ENCODE measurements at regions not wholly inside any gene's neighbourhood (a gene's known extent, or its start where the extent isn't known, plus 50 kb on each side); places are given as distances from the start of the nearest gene placed in this dataset.

GRCh38 chr3:193938613-193939012 is 197.3 kb upstream of the HES1 start:
- DNase-seq: no peak

DNA sequence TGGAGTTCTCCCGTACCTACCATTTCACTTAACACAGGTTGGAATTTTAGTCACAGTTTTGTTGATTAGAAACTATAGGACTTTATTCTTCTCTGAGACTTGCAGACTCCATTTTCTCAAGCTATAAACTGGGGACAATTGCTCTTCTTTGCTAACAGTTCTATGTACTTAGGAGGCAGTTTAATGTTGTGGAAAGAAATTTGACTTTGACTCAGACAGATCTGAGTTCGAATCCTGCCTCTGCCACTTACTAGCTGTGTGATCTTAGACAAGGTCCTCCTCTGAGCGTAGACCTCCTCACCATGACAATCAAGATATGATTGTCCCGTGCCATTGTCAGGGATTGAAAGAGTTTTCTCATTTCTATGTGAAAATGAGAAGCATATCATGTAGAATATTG is 196.4 kb upstream of the HES1 start:
- DNase-seq: no peak

DNA sequence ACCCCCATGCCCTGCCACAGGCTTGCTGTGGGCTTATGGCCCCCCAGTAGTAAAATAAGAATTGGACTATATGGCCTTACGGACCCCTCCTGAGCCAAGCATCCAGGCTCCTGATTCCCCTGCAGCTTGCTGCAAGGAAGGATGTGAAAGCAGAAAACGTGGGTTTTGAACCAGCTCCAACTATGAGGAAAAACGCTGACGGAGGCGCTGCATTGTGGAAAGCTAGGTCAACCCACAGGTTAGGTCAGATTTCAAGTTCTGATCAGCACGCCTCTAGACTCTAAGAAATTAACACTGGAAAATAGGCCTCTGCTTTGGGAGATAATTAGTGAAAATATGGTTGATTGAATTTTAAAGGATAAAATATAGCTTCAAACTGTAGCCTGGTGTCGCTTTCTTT is 195.4 kb upstream of the HES1 start:
- no peak for DNase-seq

DNA sequence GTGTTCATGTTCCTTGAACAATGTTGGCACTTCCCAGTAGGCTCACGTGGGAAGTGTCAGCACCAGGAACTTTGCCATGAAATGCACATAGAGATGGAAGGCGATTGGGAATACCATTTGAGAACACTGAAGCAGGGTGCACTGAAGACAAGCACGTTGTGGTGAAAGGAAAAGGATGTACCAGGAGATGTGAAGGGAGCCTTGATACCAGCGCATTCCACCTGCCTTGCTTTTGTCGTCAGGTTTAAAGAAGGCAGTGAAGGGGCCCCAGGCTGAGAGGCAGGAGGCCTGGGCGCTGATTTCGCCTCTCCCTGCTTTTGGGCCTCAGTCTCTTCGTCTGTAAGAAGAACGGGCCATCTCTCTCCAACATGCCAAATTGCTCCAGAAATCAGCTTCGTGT is 194.5 kb upstream of the HES1 start:
- no peak for DNase-seq

DNA sequence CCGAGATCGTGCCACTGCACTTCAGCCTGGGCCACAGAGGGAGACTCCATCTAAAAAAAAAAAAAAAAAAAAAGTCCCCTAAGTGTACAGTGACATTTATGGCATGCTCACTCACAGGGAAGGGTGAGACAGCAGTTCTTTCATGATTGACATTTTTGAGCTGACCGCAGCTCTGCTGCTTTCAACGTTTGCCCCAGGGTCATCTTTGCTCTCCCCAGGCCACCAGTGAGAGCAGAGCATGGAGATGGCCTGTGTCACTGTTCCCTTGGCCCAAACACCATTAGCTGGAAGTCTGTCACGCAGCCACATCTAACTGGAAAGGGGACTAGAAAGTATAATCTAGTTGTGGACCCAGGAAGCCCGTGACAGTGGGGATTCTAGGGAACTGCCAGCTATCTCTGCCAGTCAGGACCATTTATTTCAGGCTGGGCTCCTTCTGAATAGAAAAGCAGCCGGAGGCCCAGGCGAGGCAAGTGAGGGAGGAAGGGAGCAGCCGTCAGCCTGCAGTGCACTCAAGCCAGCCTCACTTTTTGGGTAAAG is 193.4 kb upstream of the HES1 start:
- DNase-seq: peak; percentile 18

DNA sequence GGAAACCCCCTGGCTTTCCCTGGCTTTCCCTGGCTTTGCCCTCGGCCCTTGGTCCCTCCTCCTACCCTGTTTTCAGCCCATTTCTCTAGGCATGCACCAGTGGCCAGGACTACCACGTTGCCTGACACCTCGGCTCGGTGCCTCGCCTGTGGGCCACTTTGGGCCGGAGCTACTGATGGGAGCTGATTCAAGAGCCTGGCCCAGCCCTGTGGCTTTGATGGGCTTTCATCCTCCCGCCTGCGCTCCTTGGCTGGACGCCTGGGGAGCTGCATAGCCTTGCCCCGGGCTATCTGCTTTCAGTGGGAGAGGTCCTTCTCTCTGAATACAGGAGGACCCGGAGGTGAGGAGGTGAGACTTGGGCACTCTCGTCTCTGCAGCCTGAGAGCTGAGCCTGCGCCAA is 192.7 kb upstream of the HES1 start:
- no peak for DNase-seq

GRCh38 chr3:193943851-193944517 is 192.0 kb upstream of the HES1 start:
- no peak for DNase-seq

GRCh38 chr3:193944518-193944884 is 191.4 kb upstream of the HES1 start:
- no peak for DNase-seq

GRCh38 chr3:193945143-193945542 is 190.8 kb upstream of the HES1 start:
- no peak for DNase-seq

GRCh38 chr3:193946945-193947344 is 189.0 kb upstream of the HES1 start:
- DNase-seq: no peak

DNA sequence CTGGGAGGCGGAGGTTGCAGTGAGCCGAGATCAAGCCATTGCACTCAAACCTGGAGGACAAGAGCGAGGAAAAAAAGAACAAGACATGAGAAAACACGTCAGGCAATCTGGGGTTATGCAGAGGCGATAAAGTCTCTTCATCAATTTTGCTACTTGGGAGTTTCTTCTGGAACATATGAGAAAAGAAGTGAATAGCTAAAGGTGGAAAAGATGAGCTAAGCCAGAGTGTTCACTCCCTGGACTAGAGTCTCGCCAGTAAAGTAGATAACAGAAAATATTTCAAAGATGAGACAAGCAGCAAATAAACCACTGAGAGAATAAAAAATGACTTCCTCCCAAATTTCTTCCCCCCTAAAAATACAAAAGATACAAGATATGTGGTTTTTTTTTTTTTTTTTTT is 188.4 kb upstream of the HES1 start:
- no peak for DNase-seq

DNA sequence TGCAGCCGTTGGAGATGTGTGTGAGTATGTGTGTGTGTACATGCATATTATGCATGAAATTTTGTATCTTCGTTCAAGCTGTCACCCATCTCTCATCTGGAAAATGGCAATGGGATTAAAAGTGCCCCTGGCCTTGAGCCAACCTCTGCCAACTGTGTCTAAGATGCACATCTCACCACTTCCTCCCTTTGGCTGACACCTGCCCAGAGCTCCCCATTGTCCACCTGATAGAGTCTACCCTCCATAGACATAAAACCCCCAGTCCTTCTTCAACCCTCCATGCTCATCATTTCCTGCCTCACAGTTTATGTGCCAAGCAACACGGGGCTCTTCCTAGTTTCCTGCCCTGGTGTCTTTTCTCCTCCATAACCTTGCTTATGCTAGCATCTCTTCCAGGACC is 187.5 kb upstream of the HES1 start:
- DNase-seq: peak; percentile 16

GRCh38 chr3:193951859-193952258 is 184.1 kb upstream of the HES1 start:
- no peak for DNase-seq

DNA sequence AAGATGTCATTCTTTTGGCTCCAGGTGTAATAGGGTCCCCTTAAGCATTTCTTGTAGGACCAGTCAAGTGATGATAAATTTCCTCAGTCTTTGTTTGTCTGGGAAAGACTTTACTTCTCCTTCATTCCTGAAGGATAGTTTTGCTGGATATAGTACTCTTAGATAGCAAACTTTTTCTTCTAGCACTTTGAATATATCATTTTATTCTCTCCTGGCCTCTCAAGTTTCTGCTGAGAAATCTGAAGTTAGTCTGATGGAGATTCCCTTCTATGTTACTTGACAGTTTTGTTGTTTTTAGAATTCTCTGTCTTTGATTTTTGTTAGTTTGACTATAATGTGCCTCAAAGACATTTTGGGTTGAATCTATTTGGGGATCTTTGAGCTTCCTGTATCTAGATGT is 181.2 kb upstream of the HES1 start:
- no peak for DNase-seq

GRCh38 chr3:193955719-193956118 is 180.2 kb upstream of the HES1 start:
- DNase-seq: no peak

DNA sequence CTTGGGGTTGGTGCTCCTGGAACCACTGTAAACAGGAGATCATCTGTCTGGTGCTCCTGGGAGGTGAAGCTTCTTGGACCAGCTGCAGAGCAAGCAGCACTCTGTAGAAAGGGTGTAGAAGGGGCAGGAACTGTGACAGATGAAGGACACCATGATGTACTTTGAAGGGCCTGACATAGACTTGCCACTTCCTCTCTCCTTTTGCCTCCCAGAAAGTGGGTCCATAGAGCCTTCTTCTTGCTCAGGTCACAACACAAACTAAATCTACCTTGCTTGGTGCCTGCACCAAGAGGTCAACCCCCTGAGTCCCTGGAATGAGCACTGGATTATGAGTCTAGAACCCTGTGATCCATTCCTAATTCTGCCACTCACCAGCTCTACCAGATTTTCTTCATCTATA is 176.1 kb upstream of the HES1 start:
- DNase-seq: no peak

DNA sequence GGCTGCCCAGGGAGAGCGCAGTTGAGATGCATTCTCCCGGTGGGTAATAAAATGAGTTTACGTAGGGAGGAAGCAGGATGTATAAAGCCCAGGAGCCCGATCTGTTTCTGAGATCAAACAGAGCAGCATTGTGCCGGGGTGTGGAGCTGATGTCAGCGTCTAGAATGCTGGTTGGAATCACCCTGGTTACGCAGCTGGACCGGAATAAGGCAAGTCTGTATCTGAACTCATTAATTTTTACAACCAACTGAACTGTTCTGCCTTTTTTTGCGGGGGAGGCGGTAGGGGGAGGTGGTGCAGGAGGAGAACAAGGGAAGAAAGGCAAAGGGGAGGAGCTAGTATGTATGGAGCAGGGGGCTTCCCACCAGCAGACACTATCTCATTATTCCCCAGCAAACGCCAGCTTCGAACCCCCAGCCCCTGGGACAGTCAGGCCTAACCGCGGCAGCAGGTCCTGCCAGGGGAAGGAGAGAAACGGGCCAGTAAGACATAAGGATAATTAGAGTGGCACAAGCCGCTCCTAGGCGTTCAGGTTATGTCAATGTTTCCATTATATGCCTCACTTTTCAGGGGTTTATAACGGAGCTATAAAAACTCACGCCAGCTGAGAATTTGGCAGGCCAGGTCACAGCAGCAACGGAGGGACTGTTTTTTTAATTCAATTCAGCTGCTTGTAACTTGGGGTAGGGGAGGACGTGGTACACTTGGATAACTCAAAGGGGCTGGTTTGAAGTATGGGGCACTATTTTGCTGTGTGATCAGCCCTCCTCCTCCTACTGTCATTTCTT is 175.3 kb upstream of the HES1 start:
- DNase-seq: no peak

DNA sequence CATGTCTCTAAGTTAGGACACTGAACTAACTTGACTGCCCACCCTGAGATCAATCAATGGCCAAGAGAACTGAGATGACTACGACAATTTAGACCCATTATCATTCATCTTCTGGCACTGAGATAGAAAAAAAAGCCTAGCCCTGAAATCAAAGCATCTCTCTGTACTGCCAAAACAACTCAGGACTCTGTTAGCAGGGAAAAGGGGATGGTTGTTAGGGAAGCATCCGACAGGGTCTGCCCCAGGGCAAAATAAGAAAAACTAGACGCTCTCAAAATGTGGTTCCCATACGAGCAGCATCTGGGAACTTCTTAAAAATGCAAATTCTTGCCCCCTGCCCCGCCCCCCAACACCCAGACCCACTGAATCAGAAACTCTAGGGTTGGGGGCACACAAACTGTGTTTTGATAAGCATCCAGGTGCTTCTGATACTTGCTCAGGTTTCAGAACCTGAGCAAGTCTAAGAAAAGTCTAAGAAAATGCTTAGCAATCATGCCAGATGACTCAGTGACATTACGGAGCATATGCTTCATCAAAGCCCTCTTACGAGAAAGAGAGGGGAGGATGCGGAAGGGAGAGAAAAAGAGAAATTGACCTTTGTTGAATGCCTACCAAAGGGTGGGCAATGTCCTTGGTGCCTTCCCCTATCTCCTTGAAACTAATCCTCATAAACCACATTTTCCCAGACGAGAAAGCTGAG is 172.8 kb upstream of the HES1 start:
- DNase-seq: no peak

GRCh38 chr3:193963808-193964516 is 172.0 kb upstream of the HES1 start:
- no peak for DNase-seq

DNA sequence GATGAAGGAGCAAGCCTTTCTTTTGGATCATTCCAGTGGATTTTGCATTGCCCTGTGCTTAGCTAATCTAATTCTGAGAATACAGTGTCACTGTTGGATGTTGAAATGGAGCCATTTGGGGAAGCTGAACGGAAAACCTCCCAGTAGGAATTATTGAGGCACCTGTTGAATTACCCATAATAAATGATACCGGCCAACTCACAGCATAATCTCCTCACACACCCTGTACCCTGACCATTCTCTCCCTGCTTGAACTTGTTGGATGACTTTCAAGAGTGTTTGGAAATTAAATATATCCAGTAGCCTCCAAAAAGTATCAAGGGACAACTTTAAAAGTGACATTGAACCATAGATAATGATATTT is 171.4 kb upstream of the HES1 start:
- no peak for DNase-seq

DNA sequence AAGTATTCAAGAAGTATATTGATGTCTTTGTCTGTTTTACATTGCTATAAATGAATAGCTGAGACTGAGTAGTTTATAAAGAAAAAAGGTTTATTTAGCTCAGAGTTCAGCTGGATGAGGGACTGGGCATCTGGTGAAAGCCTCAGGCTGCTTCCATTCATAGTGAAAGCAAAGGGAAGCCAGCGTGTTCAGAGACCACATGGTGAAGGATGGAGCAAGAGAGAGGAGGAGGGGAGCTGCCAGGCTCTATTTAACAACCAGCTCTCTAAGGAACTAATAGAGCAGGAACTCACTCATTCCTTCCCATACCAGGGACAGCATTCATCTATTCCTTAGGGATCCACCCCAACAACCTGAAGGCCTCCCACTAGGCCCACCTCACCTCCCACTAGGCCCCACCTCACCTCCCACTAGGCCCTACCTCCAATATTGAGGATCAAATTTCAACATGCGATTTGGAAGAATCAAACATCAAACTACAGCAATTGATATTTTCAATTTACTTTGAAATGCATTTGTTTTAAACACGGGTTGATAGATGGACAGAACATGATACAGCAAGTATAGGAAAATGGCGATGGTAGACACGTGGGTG is 167.5 kb upstream of the HES1 start:
- DNase-seq: no peak

- DNase-seq: peak; percentile 78
These were observed 165.7 kb upstream of the HES1 start for GRCh38 chr3:193970131-193970772.

Data from hematopoietic multipotent progenitor cell treated with erythropoietin and hydrocortisone succinate and interleukin-3 and kit ligand, for 6 days (in vitro differentiated cells).